Upper lobe of left lung (tissue), 4 donors: ENCODE measurements at regions not wholly inside any gene's neighbourhood (a gene's known extent, or its start where the extent isn't known, plus 50 kb on each side); places are given as distances from the start of the nearest gene placed in this dataset.

ENCODE experiments used
- CTCF ChIP-seq, 6 experiments: fragments of 450-650 bp in 4 of 6; fragments of 200-600 bp in 2 of 6; sonication (generic) in 2 of 6; IDR thresholded peaks; one replicate each; pipeline ENCODE4 v1.5.1; 2016 to 2019; ENCODE audit warnings: antibody characterized with exemption in 6 of 6
- EP300 ChIP-seq, 4 donors: sonication (generic); formaldehyde crosslinking; IDR thresholded peaks; one replicate each; pipeline ENCODE4 v1.5.1; 2017; ENCODE audit warnings: antibody characterized with exemption in 4 of 4, control low read depth in 2 of 4
- POLR2A ChIP-seq, 4 donors: fragments of 450-650 bp; IDR thresholded peaks; one replicate each; pipeline ENCODE4 v1.5.1; 2016 to 2017; ENCODE audit warnings: antibody characterized with exemption in 4 of 4, mild to moderate bottlenecking in 2 of 4
- POLR2AphosphoS5 ChIP-seq, 2 donors: sonication (generic); formaldehyde crosslinking; IDR thresholded peaks; one replicate each; pipeline ENCODE4 v1.5.1; 2017; ENCODE audit warnings: antibody characterized with exemption in 2 of 2

- TF ChIP-seq CTCF (IDR thresholded peaks at IDR 0.05), result no peak
- TF ChIP-seq POLR2A (IDR thresholded peaks at IDR 0.05), result no peak
- TF ChIP-seq EP300 (IDR thresholded peaks at IDR 0.05), result no peak
- TF ChIP-seq POLR2AphosphoS5 (IDR thresholded peaks at IDR 0.05), result no peak
Observed at GRCh38 chr3:177624528-177625495, 427.5 kb upstream of the TBL1XR1 start.
